ENCODE measurements at regions not wholly inside any gene's neighbourhood (a gene's known extent, or its start where the extent isn't known, plus 50 kb on each side); places are given as distances from the start of the nearest gene placed in this dataset.

- intact Hi-C loops (cut with DNase I; ENCODE audit: low total_unique reads), result no loop called here
- no peak for TF ChIP-seq POLR2A (IDR thresholded peaks at IDR 0.05)
- TF ChIP-seq POLR2AphosphoS5 (IDR thresholded peaks at IDR 0.05), result no peak
- no peak for TF ChIP-seq CTCF (IDR thresholded peaks at IDR 0.05)
- no peaks in the 10 kb centered on the region for H3K27me3 ChIP-seq
- no peak for DNase-seq (ENCODE audit: low spot score in 2 of 2)
- no peaks in the 10 kb centered on the region for H3K4me1 ChIP-seq
- H3K36me3 ChIP-seq, result no peaks in the 10 kb centered on the region
- H3K4me3 ChIP-seq, result no peak overlapping the region
- no peak overlapping the region for H3K27ac ChIP-seq
- H3K9me3 ChIP-seq, result no peaks in the 10 kb centered on the region
Observed at GRCh38 chr17:77516902-77517301, 376.1 kb downstream of the SEC14L1 start.

DNA sequence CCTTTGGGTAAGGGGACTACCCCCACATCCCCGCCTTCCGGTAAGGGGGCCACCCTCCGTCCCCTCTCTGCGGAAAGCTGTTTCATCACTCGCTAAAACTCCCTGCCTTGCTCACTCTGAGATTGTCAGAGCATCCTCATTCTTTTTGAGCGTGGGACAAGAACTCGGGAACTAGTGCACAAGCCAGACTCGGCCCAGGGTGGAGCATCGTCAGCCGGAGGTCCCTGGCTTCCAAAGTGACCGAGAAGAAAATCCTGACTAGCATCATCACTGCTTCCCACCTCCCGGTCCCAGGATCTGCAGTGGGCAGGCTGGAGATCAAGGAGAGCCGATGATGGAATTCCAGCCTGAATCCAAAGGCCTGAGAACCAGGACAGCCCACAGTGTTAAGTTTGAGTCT is 380.3 kb downstream of the SEC14L1 start:
- no peak overlapping the region for H3K4me3 ChIP-seq

GRCh38 chr17:77523540-77523939 is 382.8 kb downstream of the SEC14L1 start:
- Histone ChIP-seq H3K4me3 (no peak overlapping the region), H3K9me3 (no peaks in the 10 kb centered on the region), H3K27me3 (peaks cover 0 to 1% of the 10 kb centered on the region in 2 donors), H3K36me3 (no peaks in the 10 kb centered on the region), H3K27ac (no peak overlapping the region), H3K4me1 (peaks cover 0 to 5% of the 10 kb centered on the region in 2 donors)
- intact Hi-C loops (cut with DNase I; ENCODE audit: low total_unique reads), result no loop called here
- TF ChIP-seq POLR2AphosphoS5 (IDR thresholded peaks at IDR 0.05), result no peak
- TF ChIP-seq POLR2A (IDR thresholded peaks at IDR 0.05), result no peak
- no peak for TF ChIP-seq CTCF (IDR thresholded peaks at IDR 0.05)
- no peak for DNase-seq (ENCODE audit: low spot score in 2 of 2)

More for the DNA sequence above, 380.3 kb downstream of the SEC14L1 start:
- intact Hi-C loops (cut with DNase I; ENCODE audit: low total_unique reads), result no loop called here
- Histone ChIP-seq H3K36me3 (no peaks in the 10 kb centered on the region), H3K9me3 (no peaks in the 10 kb centered on the region), H3K4me1 (no peaks in the 10 kb centered on the region), H3K27ac (no peak overlapping the region), H3K27me3 (no peaks in the 10 kb centered on the region)
- DNase-seq (ENCODE audit: low spot score in 2 of 2), result no peak
- no peak for TF ChIP-seq POLR2AphosphoS5 (IDR thresholded peaks at IDR 0.05)
- TF ChIP-seq POLR2A (IDR thresholded peaks at IDR 0.05), result no peak
- TF ChIP-seq CTCF (IDR thresholded peaks at IDR 0.05), result no peak

- peak overlapping the region in 2 of 3 donors; percentile 42 to 63 for H3K4me3 ChIP-seq
- TF ChIP-seq POLR2AphosphoS5 (IDR thresholded peaks at IDR 0.05) (no peak), POLR2A (IDR thresholded peaks at IDR 0.05) (no peak), CTCF (IDR thresholded peaks at IDR 0.05) (no peak)
Observed at GRCh38 chr17:77526259-77526711, 385.5 kb downstream of the SEC14L1 start.

DNA sequence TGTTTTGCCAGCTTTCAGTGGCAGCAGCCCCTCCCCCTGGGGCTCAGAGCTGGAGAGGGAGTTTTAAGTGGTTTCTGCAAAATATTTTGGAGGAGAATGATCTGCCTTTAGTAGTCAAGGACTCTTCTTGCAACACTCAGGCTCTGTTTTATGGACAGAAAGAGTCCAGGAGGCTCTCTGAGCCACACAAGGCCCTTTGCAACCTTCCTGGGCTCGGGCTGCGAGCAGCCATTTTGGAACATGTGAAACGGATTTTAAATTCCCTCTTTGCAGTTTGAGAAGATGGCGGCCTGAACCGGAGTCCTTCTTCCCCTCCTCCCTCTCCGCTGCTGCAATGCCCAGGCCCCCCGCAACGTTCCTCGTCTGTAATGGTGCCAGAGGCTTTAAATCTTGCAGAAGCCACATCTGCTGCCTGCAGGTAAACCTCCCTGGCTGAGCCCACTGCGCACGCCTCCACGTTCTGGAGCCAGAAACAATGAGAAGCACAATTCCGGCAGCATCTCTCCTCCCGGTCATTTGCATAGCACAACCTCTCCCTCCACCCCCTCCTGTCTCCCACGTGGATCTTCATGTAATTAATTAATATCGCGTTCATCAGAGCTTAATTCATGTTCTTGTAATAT is 386.1 kb downstream of the SEC14L1 start:
- Histone ChIP-seq H3K4me3 (peak overlapping the region in 2 of 3 donors; percentile 42 to 63), H3K9me3 (no peaks in the 10 kb centered on the region), H3K27ac (peak overlapping the region; percentile 12 to 36), H3K27me3 (peaks cover 0 to 10% of the 10 kb centered on the region in 2 donors), H3K36me3 (no peaks in the 10 kb centered on the region), H3K4me1 (peaks cover 0 to 11% of the 10 kb centered on the region in 2 donors)
- TF ChIP-seq POLR2A (IDR thresholded peaks at IDR 0.05) (no peak), CTCF (IDR thresholded peaks at IDR 0.05) (no peak), POLR2AphosphoS5 (IDR thresholded peaks at IDR 0.05) (no peak)
- intact Hi-C loops (cut with DNase I; ENCODE audit: low total_unique reads), result no loop called here
- DNase-seq (ENCODE audit: low spot score in 2 of 2), result no peak

More at GRCh38 chr17:77526259-77526711, 385.5 kb downstream of the SEC14L1 start:
- intact Hi-C loops (cut with DNase I; ENCODE audit: low total_unique reads), result no loop called here
- Histone ChIP-seq H3K27me3 (peaks cover 0 to 10% of the 10 kb centered on the region in 2 donors), H3K9me3 (no peaks in the 10 kb centered on the region), H3K36me3 (no peaks in the 10 kb centered on the region), H3K27ac (peak overlapping the region; percentile 12 to 36), H3K4me1 (peaks cover 0 to 11% of the 10 kb centered on the region in 2 donors)
- no peak for DNase-seq (ENCODE audit: low spot score in 2 of 2)

Measured in breast epithelium (tissue), 4 donors.